Ishikawa (cell line): ENCODE measurements at regions not wholly inside any gene's neighbourhood (a gene's known extent, or its start where the extent isn't known, plus 50 kb on each side); places are given as distances from the start of the nearest gene placed in this dataset.

Source experiments
- CREB1 ChIP-seq: IDR thresholded peaks from 2 replicates; pipeline ENCODE4 v1.6.1; 2012; ENCODE audit warnings: low read depth
- EGR1 ChIP-seq: IDR thresholded peaks from 2 replicates; pipeline ENCODE4 v1.6.1; 2012
- EP300 ChIP-seq: IDR thresholded peaks from 2 replicates; pipeline ENCODE4 v1.6.1; 2012; ENCODE audit warnings: borderline replicate concordance
- FOXM1 ChIP-seq: IDR thresholded peaks from 2 replicates; pipeline ENCODE4 v1.6.1; 2012; ENCODE audit warnings: low read depth, borderline replicate concordance
- MAX ChIP-seq: IDR thresholded peaks from 2 replicates; pipeline ENCODE4 v1.6.1; 2012
- RAD21 ChIP-seq: IDR thresholded peaks from 2 replicates; pipeline ENCODE4 v1.6.1; 2012; ENCODE audit warnings: low read depth
- YY1 ChIP-seq: IDR thresholded peaks from 2 replicates; pipeline ENCODE4 v1.6.1; 2012; ENCODE audit warnings: low read depth
- TF ChIP-seq, protein P1 (sequence below): IDR thresholded peaks from 2 replicates; pipeline ENCODE4 v1.6.1; 2012; ENCODE audit warnings: low read depth, mild to moderate bottlenecking

DNA sequence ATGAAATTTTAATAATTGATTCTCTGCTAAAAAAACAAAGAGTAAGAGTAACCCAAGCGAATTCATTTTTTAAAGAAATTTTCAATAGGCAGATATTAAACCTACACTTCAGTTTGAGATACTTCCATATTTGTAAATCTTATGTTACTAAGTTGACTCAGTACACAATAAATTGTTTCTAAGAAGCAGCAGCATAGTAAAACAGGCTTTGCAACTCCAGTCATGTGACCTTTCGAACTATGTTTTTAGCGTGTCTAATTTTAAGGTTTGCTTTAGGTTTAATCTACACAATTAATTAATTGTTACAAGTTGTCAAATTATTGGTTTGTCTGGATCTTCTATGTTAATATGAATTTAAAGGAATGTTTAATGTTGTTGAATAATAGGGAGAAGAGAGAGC is 708.9 kb upstream of the CITED2 start:
- no peak for TF ChIP-seq EGR1
- TF ChIP-seq EP300: no peak
- no peak for TF ChIP-seq FOXM1
- no peak for TF ChIP-seq RAD21
- TF ChIP-seq, protein P1, sequence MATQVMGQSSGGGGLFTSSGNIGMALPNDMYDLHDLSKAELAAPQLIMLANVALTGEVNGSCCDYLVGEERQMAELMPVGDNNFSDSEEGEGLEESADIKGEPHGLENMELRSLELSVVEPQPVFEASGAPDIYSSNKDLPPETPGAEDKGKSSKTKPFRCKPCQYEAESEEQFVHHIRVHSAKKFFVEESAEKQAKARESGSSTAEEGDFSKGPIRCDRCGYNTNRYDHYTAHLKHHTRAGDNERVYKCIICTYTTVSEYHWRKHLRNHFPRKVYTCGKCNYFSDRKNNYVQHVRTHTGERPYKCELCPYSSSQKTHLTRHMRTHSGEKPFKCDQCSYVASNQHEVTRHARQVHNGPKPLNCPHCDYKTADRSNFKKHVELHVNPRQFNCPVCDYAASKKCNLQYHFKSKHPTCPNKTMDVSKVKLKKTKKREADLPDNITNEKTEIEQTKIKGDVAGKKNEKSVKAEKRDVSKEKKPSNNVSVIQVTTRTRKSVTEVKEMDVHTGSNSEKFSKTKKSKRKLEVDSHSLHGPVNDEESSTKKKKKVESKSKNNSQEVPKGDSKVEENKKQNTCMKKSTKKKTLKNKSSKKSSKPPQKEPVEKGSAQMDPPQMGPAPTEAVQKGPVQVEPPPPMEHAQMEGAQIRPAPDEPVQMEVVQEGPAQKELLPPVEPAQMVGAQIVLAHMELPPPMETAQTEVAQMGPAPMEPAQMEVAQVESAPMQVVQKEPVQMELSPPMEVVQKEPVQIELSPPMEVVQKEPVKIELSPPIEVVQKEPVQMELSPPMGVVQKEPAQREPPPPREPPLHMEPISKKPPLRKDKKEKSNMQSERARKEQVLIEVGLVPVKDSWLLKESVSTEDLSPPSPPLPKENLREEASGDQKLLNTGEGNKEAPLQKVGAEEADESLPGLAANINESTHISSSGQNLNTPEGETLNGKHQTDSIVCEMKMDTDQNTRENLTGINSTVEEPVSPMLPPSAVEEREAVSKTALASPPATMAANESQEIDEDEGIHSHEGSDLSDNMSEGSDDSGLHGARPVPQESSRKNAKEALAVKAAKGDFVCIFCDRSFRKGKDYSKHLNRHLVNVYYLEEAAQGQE: no peak
- no peak for TF ChIP-seq CREB1
- TF ChIP-seq YY1: no peak
- TF ChIP-seq MAX: no peak
